ENCODE measurements at regions not wholly inside any gene's neighbourhood (a gene's known extent, or its start where the extent isn't known, plus 50 kb on each side); places are given as distances from the start of the nearest gene placed in this dataset.
"Not testable (repeated sequence)": the region's sequence is repeated elsewhere in the genome, so short reads cannot be mapped to it uniquely, and the experiment has no call there.

DNA sequence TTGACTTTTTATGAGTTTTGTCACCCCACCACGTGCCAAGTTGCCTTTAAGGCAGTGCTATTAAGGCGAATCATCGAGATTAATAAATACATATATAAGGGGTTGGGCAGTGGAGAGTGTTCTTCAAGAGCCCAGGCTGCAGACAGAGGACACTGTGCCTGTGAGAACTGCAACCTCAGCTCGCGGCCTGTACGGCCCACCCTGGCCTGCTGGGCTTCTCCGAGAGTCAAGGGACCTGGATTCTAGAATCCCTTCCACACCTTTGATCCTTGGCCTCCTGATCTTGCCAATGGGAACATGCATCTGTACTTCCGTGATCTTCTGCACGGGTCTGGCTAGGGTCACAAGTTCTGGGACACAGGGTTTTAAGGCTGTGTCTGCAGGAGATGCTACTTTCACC, 54.5 kb downstream of the IRX5 start:
- no peak for DNase-seq
- TF ChIP-seq POLR2A (IDR thresholded peaks at IDR 0.05; ENCODE audit: low read length) (no peak), GATA1 (IDR thresholded peaks at IDR 0.05; ENCODE audit: low read depth, low read length) (no peak)

DNA sequence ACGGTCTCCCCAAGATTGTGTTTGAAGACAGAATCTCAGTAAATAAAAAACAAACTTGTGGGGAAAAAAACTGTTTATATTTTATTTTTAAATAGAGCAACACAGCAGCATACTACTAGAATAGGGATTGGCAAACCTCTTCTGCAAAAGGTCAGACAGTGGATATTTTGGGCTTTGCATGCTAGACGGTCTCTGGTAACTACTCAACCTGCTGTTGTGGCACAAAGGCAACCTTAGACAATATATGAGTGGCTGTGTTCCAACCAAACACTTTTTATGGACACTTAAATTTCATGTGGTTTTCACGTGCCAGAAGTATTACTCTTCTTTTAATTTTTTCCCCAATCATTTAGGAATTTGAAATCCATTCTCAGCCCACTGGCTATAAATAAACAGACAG, 55.0 kb downstream of the IRX5 start:
- TF ChIP-seq GATA1 (IDR thresholded peaks at IDR 0.05; ENCODE audit: low read depth, low read length) (no peak), POLR2A (IDR thresholded peaks at IDR 0.05; ENCODE audit: low read length) (no peak)

DNA sequence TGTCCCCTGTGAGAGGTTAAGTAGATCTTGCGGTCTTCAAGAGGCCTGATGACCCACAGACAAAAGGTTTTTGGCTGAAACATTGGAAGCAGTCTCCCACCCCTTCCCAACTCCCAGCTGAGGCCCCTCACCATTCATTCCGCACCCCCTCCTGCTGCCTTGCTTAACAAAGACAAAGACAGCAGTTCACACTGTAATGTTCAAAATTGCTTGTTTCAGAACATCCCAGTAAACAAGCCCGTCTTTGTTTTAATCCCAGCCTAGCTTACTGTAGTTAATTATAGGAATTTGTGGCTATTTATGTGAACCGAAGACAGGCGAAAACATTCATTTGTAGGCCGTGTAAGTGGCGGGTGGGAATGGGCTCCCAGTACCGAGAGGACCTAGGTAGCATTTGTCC, 55.7 kb downstream of the IRX5 start:
- no peak for DNase-seq
- TF ChIP-seq GATA1 (IDR thresholded peaks at IDR 0.05; ENCODE audit: low read depth, low read length): no peak
- no peak for TF ChIP-seq POLR2A (IDR thresholded peaks at IDR 0.05; ENCODE audit: low read length)

More for the DNA sequence above, 55.0 kb downstream of the IRX5 start:
- DNase-seq: no peak

DNA sequence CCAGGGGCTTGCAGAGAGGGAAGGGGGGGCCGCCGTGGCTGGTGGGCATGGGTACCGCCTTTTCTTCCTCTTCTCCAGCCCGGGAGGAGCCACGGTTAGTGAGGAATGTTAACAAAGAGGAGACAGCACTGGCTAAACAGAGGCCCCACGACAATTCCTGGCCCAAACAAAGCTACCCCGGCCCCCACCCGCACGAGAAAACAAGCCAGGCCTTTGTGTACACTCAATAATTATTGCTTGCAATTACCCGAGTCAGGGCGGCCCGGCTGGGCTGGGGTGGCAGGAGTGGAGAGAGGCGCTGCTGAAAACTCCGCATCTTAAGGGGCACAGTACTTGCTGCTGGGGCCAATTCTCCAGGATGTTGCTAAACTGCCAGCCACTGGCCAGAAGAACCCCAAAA, 56.4 kb downstream of the IRX5 start:
- no peak for DNase-seq
- no peak for TF ChIP-seq POLR2A (IDR thresholded peaks at IDR 0.05; ENCODE audit: low read length)
- no peak for TF ChIP-seq GATA1 (IDR thresholded peaks at IDR 0.05; ENCODE audit: low read depth, low read length)

DNA sequence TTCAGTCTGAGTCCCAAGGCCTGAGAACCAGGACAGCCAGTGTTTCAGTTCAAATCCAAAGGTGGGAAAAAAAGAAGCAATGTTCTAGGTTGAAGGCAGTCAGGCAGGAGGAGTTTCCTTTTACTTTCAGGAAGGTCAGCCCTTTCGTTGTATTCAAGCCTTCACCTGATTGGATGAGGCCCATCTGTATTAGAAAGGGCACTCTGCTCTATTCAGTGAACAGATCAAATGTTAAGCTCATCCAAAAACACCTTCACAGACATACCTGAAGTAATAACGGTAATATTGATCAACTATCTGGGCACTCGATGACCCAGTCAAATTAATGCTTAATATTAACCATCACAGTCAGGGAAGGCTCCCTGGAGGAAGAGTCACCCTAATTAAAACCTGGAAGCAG, 60.9 kb downstream of the IRX5 start:
- TF ChIP-seq POLR2A (IDR thresholded peaks at IDR 0.05; ENCODE audit: low read length): no peak
- TF ChIP-seq GATA1 (IDR thresholded peaks at IDR 0.05; ENCODE audit: low read depth, low read length): no peak
- DNase-seq: no peak

DNA sequence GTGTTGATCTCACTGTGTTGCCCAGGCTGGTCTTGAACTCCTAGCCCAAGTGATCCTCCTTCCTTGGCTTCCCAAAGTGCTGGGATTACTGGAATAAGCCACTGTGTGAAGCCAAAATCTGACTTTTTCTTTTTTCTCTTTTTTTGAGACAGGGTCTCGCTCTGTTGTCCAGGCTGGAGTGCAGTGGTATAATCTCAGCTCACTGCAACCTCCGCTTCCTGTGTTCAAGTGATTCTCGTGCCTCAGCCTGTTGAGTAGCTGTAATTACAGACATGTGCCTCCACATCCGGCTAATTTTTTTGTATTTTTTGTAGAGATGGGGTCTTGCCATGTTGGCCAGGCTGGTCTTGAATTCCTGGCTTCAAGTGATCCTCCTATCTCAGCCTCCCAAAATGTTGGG, 61.3 kb downstream of the IRX5 start:
- DNase-seq: not testable (repeated sequence)

DNA sequence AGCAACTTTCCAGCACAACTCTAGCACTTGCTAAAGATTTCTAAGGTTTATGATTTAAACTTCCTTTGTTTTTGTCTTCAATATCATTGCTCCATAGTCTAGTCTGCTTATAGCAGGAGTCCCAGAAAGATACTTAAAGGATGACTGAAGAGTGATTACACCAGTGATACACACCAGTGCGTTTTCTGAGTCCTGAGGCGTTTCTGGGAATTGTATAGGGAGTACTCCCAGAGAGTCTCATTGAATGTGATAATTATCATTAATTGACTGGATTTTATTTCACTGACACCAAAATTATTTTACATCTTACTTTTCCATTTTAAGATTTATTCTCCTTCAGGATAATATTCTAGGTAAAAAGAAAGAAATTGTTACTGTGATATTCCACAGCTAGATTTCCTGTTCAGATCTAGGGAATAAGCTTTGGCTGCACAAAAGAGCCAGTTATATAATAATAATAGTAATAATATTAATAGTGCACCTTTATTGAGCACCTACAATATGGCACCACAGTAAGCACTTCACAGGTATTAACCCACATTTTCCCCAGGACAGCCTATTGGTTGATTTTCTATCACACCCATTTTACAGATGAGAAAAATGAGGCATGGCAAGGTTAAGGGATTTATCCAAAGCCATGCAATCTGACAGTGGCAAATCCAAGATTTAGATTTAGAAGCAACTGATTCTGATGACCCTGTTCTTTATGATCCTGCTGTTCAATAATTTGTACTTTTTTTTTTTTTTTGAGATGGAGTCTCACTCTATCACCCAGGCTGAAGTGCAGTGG, 62.6 kb downstream of the IRX5 start:
- DNase-seq: no peak
- TF ChIP-seq POLR2A (IDR thresholded peaks at IDR 0.05; ENCODE audit: low read length) (no peak), GATA1 (IDR thresholded peaks at IDR 0.05; ENCODE audit: low read depth, low read length) (no peak)

DNA sequence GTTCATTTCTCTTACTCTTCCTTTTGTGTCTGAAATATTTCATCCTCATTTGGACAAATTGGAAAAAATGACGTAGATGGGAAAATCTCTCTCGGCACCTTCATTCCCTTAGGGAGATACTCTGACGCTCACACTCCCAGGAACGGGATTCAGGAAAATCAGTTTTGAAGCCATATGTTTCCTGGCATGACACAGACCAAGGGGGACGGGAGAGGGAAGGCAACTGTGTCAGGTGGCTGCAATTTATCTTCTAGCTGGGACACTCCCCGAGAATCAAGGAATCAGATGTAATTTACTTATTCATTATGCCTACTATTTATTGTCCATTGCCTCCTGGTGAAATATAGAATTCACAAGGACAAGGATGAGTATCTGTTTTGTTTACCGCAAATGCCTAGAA, 65.5 kb downstream of the IRX5 start:
- no peak for TF ChIP-seq GATA1 (IDR thresholded peaks at IDR 0.05; ENCODE audit: low read depth, low read length)

DNA sequence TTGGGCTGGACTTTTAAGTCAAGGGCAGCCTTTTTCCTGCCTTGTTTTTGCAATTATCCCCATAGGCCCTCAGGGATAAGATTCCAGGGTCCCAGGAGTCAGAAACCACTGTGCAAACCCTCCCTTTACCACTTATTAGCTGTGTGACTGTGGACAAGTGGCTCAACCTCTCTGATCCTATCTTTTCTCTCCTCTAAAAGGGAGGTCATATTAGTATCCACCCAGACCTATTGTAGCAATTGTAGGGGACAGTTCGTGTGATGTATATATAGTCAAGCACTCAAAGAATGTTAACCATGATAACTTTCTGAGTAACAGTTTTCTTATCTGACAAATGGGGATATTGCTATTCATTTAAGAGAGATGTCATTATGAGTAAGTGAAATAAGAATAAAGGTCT, 68.2 kb downstream of the IRX5 start:
- TF ChIP-seq POLR2A (IDR thresholded peaks at IDR 0.05; ENCODE audit: low read length) (no peak), GATA1 (IDR thresholded peaks at IDR 0.05; ENCODE audit: low read depth, low read length) (no peak)
- no peak for DNase-seq

More for the DNA sequence above, 65.5 kb downstream of the IRX5 start:
- DNase-seq: no peak

DNA sequence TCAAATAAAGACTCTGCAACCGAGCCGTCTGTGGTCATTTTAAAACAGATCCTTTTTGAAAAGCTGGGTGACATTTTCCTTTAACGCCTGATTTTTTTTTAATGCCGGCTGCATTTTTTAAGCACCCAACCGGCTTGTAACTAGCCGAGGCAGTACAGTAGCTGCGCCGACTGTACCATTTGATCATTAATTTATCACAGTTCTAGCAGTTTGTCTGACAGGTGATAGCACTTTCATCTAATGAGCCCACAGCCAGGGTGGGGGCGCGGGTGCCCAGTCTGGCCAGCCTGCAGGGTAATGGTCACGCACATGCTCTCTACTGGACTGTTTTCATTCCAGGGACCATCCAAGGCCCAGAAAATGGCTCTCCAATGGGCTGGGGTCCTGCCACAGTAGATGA, 68.8 kb downstream of the IRX5 start:
- DNase-seq: no peak
- no peak for TF ChIP-seq GATA1 (IDR thresholded peaks at IDR 0.05; ENCODE audit: low read depth, low read length)
- no peak for TF ChIP-seq POLR2A (IDR thresholded peaks at IDR 0.05; ENCODE audit: low read length)

DNA sequence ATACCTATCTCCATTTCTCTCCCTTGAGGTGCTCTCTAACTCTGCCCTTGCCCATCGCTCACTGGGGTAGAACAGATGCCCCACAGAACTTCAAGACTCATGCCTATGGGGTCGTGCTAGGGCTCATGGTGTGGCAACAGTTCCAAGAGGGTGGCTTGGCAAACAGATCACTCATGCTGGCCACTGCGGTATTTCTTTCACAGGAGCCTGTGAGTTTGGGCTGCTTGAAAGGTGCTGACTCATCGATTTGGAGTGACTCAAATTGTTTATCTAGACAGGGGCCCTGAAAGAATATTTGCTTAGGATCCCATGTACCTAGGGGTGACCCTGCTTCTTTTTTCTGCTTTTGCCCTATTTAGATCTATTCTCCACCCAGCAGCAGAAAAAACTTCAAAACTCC, 69.9 kb downstream of the IRX5 start:
- TF ChIP-seq POLR2A (IDR thresholded peaks at IDR 0.05; ENCODE audit: low read length): no peak
- no peak for TF ChIP-seq GATA1 (IDR thresholded peaks at IDR 0.05; ENCODE audit: low read depth, low read length)
- peak in 1 of 2 experiments; percentile 24 for DNase-seq

DNA sequence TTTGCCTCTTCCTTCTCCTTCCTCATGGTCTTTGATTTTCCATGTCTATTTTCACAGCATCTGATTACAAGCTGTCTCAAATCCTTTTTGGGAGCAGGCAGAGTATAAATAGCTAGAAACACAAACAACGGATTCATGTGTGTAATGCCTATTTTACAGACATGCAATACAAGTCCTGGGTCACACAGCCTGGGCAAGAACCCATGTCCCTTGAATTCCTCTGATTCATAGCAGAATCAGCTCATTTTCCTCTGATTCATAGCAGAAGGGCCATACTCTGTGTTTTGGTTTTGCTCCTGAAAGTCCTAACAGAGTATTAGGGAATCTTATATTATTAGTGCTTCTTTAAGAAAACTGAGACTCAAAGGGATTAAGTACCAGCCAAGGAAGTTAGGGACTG, 71.3 kb downstream of the IRX5 start:
- no peak for DNase-seq
- TF ChIP-seq GATA1 (IDR thresholded peaks at IDR 0.05; ENCODE audit: low read depth, low read length): no peak
- TF ChIP-seq POLR2A (IDR thresholded peaks at IDR 0.05; ENCODE audit: low read length): no peak

DNA sequence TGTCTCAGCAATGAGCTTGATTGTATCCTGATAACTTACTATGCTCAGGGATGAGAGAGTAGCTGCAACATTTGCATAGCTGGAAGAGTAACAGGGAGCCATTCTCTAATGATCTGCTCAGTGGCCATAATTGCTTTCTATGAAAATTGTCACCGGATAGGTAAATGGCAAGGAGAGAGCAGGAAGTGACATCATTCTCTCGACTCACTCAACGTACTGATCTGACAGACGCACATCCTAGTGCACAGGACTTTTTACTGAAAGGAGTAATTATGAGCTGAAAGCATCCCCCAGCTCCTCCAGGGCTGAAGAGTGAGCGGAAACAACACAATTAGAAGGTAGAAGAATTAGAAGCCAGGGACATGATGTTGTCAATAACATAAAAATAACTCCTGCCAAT, 71.8 kb downstream of the IRX5 start:
- no peak for DNase-seq
- TF ChIP-seq GATA1 (IDR thresholded peaks at IDR 0.05; ENCODE audit: low read depth, low read length): no peak
- TF ChIP-seq POLR2A (IDR thresholded peaks at IDR 0.05; ENCODE audit: low read length): no peak

DNA sequence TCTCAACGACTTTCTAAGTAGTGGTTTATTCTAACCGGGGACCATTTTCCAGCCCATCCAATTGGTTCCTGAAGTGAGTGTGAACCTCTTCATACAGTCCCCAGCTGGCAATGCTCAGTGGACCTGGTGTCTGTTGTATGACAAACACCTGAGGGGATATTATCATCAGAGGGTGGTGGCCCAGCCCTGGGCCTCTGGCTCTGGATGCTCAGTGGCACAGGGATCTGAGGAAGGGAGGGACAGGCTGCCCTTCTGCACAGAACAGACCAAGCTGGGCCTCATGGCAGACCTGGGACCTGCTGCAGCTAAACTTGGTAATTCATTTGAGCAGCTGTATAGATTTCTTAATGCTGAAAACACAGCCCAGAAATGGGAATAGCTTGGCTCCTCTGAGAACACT, 72.6 kb downstream of the IRX5 start:
- no peak for DNase-seq
- TF ChIP-seq GATA1 (IDR thresholded peaks at IDR 0.05; ENCODE audit: low read depth, low read length): no peak
- TF ChIP-seq POLR2A (IDR thresholded peaks at IDR 0.05; ENCODE audit: low read length): no peak

DNA sequence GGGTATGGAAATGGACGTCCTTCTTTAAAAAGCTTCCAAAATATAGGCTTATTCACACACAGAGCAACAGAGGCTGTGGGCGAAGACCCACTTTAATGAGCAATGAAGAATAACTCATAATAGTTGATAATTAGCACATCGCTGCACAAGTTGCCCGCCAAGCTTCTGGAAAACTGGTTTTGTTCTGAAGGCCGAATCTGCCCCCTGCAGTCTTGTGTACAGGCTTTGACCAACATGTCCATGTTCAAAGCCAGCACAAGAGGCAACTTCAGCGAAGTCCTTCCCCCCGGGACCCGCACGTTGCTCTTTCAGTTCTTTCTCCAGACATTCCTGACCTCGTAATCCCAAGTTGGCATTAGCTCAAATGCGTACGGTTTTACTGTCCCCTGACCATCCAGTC, 73.3 kb downstream of the IRX5 start:
- TF ChIP-seq GATA1 (IDR thresholded peaks at IDR 0.05; ENCODE audit: low read depth, low read length) (no peak), POLR2A (IDR thresholded peaks at IDR 0.05; ENCODE audit: low read length) (no peak)
- DNase-seq: no peak

DNA sequence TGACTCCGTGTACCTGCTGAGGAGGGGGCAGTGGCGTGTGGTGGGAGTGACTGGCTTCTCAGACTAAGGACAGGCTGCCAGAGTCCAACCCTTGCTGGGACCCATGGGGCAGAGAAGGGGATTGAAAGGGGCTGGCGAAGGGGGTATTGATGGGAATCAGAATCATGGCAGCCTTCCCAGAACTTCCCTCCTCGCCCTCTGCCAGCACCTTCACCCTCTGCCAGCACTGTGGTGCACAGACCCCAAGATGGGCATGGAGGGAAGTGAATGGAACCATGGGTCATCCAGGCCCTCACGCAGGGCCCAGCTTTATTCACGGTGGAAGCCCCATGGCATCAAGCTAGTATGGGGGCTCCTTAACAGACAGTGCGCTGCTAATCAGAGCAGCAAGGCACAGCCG, 76.8 kb downstream of the IRX5 start:
- DNase-seq: no peak
- TF ChIP-seq GATA1 (IDR thresholded peaks at IDR 0.05; ENCODE audit: low read depth, low read length) (no peak), POLR2A (IDR thresholded peaks at IDR 0.05; ENCODE audit: low read length) (no peak)

All from erythroblast (primary cell).